Lower leg skin (tissue), 4 donors: ENCODE measurements at regions not wholly inside any gene's neighbourhood (a gene's known extent, or its start where the extent isn't known, plus 50 kb on each side); places are given as distances from the start of the nearest gene placed in this dataset.

ENCODE experiments used
- DNase-seq, 2 donors: peaks; one replicate each; pipeline ENCODE4 v3.0.0-alpha.2; 2019; ENCODE audit warnings: low spot score in 2 of 2
- H3K4me3 ChIP-seq: fragments of 200-600 bp; sonication (generic); 2 replicates; pipeline ENCODE4 v1.5.1; 2017; ENCODE audit warnings: mild to moderate bottlenecking, low read depth; ENCODE audit not compliant: poor library complexity, severe bottlenecking
- CTCF ChIP-seq, 3 donors: fragments of 450-650 bp; IDR thresholded peaks; one replicate each; pipeline ENCODE4 v1.5.1; 2016; ENCODE audit warnings: antibody characterized with exemption in 3 of 3, mild to moderate bottlenecking in 3 of 3, moderate library complexity in 2 of 3
- POLR2A ChIP-seq, 2 donors: fragments of 450-650 bp; IDR thresholded peaks; one replicate each; pipeline ENCODE4 v1.6.1; 2016 to 2017; ENCODE audit warnings: antibody characterized with exemption in 2 of 2, mild to moderate bottlenecking in 1 of 2, moderate library complexity in 1 of 2
- WGBS, 2 donors: methylation state at CpG; one replicate each; pipeline ENCODE4 v1.1.5; 2018; 5-methylcytosine and 5-hydroxymethylcytosine counted together
- intact Hi-C: fragments of 100-400 bp; cut with DNase I; formaldehyde crosslinking; loops from one replicate; pipeline ENCODE4 v1.15.0; 2023; ENCODE audit warnings: low total_unique reads

- WGBS, 2 donors, result 2 to 12% methylated on average over 1 of the region's 1 CpG
- TF ChIP-seq POLR2A (IDR thresholded peaks at IDR 0.05) (no peak), CTCF (IDR thresholded peaks at IDR 0.05) (no peak)
- H3K4me3 ChIP-seq, result no peak overlapping the region
- no peak for DNase-seq
- intact Hi-C loops, result no loop called here
Observed at GRCh38 chr6:133761706-133762105, 127.2 kb upstream of the TCF21 start.

GRCh38 chr6:133764008-133764753 is 124.7 kb upstream of the TCF21 start:
- TF ChIP-seq POLR2A (IDR thresholded peaks at IDR 0.05) (no peak), CTCF (IDR thresholded peaks at IDR 0.05) (no peak)
- no peak for DNase-seq
- H3K4me3 ChIP-seq, result no peak overlapping the region
- intact Hi-C loops, result no loop called here
- 56 to 63% methylated on average over 2 of the region's 2 CpGs for WGBS, 2 donors

DNA sequence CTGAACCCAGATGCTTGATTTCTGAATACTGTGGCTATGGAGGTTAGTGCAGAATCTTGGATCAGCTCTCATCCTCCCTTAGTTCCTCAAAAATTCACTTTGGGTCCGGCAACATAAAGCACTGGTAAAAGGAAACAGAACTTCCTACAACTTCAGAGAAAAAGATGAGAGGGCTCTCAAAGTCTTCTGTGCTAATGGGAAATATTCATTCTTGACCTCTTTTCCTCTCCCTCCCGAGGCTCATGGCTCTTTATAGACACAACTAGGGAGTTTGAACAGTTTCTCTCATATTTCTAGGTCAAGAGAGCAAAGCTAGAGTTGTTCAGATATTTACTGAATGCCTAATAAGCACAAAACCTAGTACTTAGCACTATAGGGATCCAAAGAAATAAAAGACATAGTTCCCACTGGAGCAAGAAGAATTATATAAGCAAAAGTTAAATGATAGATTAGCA is 124.1 kb upstream of the TCF21 start:
- intact Hi-C loops, result no loop called here
- no peak for DNase-seq
- WGBS, 2 donors, result 38 to 39% methylated on average over 2 of the region's 2 CpGs
- TF ChIP-seq CTCF (IDR thresholded peaks at IDR 0.05) (no peak), POLR2A (IDR thresholded peaks at IDR 0.05) (no peak)
- H3K4me3 ChIP-seq, result no peak overlapping the region

GRCh38 chr6:133767357-133767970 is 121.4 kb upstream of the TCF21 start:
- 86 to 90% methylated on average over 3 of the region's 3 CpGs for WGBS, 2 donors
- intact Hi-C loops, result no loop called here

DNA sequence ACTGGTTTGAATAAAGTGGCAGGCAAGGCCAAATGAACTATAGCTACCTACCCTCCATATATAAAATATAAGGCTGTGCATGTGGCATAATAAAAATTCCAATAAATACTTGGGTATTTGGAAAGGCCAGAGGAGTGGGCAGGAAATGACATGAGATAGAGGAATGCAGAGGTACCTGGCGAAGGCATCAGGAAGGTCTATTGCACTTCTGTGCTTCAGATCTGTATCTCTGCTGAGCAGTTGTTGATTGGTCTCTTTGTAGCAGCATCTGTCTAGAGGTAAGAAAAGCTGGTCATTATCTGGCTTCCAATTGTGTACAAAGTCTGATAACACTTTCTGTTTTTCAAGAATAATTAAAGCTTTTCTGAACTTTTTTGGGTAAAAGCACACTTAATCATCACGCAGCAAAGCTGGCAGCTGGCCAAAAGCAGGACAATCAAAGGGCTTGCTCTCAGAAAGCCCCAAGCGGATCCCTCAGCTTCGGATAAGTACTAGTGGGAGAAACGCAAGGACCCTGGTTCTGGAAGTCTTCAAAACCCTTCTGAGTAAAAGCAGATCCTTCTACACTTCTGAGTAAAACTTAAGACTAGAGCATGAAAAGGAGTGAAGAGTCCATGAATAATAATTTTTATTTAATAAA is 120.1 kb upstream of the TCF21 start:
- intact Hi-C loops, result no loop called here
- no peak overlapping the region for H3K4me3 ChIP-seq
- TF ChIP-seq CTCF (IDR thresholded peaks at IDR 0.05), result no peak
- TF ChIP-seq POLR2A (IDR thresholded peaks at IDR 0.05), result no peak
- no peak for DNase-seq
- WGBS, 2 donors, result 42 to 55% methylated on average over 5 of the region's 5 CpGs

More at GRCh38 chr6:133767357-133767970, 121.4 kb upstream of the TCF21 start:
- no peak for DNase-seq
- H3K4me3 ChIP-seq, result no peak overlapping the region
- TF ChIP-seq POLR2A (IDR thresholded peaks at IDR 0.05) (no peak), CTCF (IDR thresholded peaks at IDR 0.05) (no peak)
